HepG2 (cell line): ENCODE measurements at regions not wholly inside any gene's neighbourhood (a gene's known extent, or its start where the extent isn't known, plus 50 kb on each side); places are given as distances from the start of the nearest gene placed in this dataset.

ENCODE experiments used
- ATAC-seq: fragments of 200-7000 bp; cut with Tn5 transposase; 3 replicates; pipeline ENCODE4 v1.9.1; 2020; ENCODE audit warnings: mild to moderate bottlenecking, moderate library complexity
- BruUV-seq: library from RNA; stranded (reverse); fragments of 400-500 nt; replicated peaks from 2 replicates; lab custom pipeline; 2021; lab: Mats Ljungman, UMichigan
- CTCF ChIA-PET: fragments of 300-600 bp; formaldehyde crosslinking; extraction: SDS; loops from one replicate; lab custom pipeline; 2021; ENCODE audit warnings: low total read pairs, inconsistent platforms, low intra/inter-chr PET ratio; lab: Yijun Ruan, JAX
- POLR2A ChIA-PET: fragments of 350-600 bp; sonication (Branson Sonifier 250); formaldehyde crosslinking; loops from one replicate; lab custom pipeline; 2020; ENCODE audit warnings: antibody characterized with exemption, inconsistent platforms; lab: Yijun Ruan, JAX
- DNase-seq: peaks from one replicate; pipeline ENCODE4 v3.0.0-alpha.2; 2015; ENCODE audit warnings: low spot score
- FAIRE-seq: peaks from 3 replicates; lab custom pipeline; 2011; peaks lifted over from hg19 to GRCh38; lab: Jason Lieb, UNC
- H2AFZ ChIP-seq: one replicate; pipeline ENCODE4 v1.6.1; 2011; ENCODE audit warnings: low read length, inconsistent platforms
- H3K27ac ChIP-seq: fragments of 300-600 bp; 3 replicates; pipeline ENCODE4 v1.8.0; 2011; ENCODE audit warnings: mixed run types, mild to moderate bottlenecking, mixed read lengths, low read length, inconsistent platforms; ENCODE audit not compliant: insufficient read depth; ENCODE audit errors: extremely low read length
- H3K27me3 ChIP-seq, 2 experiments: fragments of 200-600 bp in 1 of 2; 2 replicates in 1 of 2; 3 replicates in 1 of 2; pipeline versions ENCODE4 v1.6.0 to v1.8.0; 2011; ENCODE audit warnings: low read length in 2 of 2, mild to moderate bottlenecking in 2 of 2, moderate library complexity in 2 of 2, inconsistent platforms in 1 of 2; ENCODE audit not compliant: insufficient read depth in 2 of 2, control insufficient read depth in 1 of 2
- H3K36me3 ChIP-seq, 2 experiments: fragments of 200-600 bp in 1 of 2; replicated peaks in 1 of 2; 2 replicates in 1 of 2; 3 replicates in 1 of 2; pipeline versions ENCODE4 v1.5.1 to v1.8.0; 2011; ENCODE audit warnings: low read length in 2 of 2, inconsistent platforms in 1 of 2; ENCODE audit not compliant: insufficient read depth in 2 of 2, control insufficient read depth in 1 of 2
- H3K4me1 ChIP-seq: 2 replicates; pipeline ENCODE4 v1.5.1; 2012; ENCODE audit warnings: low read length, inconsistent platforms; ENCODE audit not compliant: insufficient read depth
- H3K4me2 ChIP-seq: 2 replicates; pipeline ENCODE4 v1.6.0; 2011; ENCODE audit warnings: low read depth, low read length, inconsistent platforms
- H3K4me3 ChIP-seq, 3 experiments: fragments of 200-600 bp in 1 of 3; sonication (generic), shearing (Covaris generic) in 1 of 3; replicated peaks in 1 of 3; 2 replicates each; pipeline ENCODE4 v1.5.1; 2011 to 2016; ENCODE audit warnings: low read length in 3 of 3, inconsistent platforms in 2 of 3, low read depth in 2 of 3, mild to moderate bottlenecking in 2 of 3, control low read depth in 1 of 3, mixed read lengths in 1 of 3; ENCODE audit not compliant: insufficient read depth in 1 of 3
- H3K79me2 ChIP-seq: one replicate; pipeline ENCODE4 v1.6.1; 2011; ENCODE audit warnings: low read length, inconsistent platforms; ENCODE audit not compliant: insufficient read depth
- H3K9ac ChIP-seq: 2 replicates; pipeline ENCODE4 v1.6.0; 2011; ENCODE audit warnings: mild to moderate bottlenecking, low read depth, low read length, inconsistent platforms; ENCODE audit not compliant: insufficient read depth
- H3K9me3 ChIP-seq: 2 replicates; pipeline ENCODE4 v1.5.1; 2012; ENCODE audit warnings: mild to moderate bottlenecking, low read length
- H4K20me1 ChIP-seq: 2 replicates; pipeline ENCODE4 v1.6.0; 2011; ENCODE audit warnings: inconsistent platforms, mild to moderate bottlenecking, low read length, moderate library complexity; ENCODE audit not compliant: insufficient read depth
- DPF2 ChIP-seq: sonication (generic); formaldehyde crosslinking; IDR thresholded peaks from 2 replicates; pipeline ENCODE4 v1.4.0; 2020; ENCODE audit warnings: mild to moderate bottlenecking, low read depth, missing genetic modification reagents, borderline replicate concordance
- HDAC2 ChIP-seq: sonication (generic); formaldehyde crosslinking; IDR thresholded peaks from 2 replicates; pipeline ENCODE4 v1.4.0; 2020; ENCODE audit warnings: missing genetic modification reagents
- JDP2 ChIP-seq: sonication (generic); formaldehyde crosslinking; IDR thresholded peaks from 2 replicates; pipeline ENCODE4 v1.8.1; 2022; ENCODE audit warnings: missing genetic modification reagents, borderline replicate concordance
- KMT2A ChIP-seq: sonication (generic); formaldehyde crosslinking; IDR thresholded peaks from 2 replicates; pipeline ENCODE4 v1.4.0; 2020; ENCODE audit warnings: missing genetic modification reagents
- NAIF1 ChIP-seq: sonication (generic); formaldehyde crosslinking; IDR thresholded peaks from 2 replicates; pipeline ENCODE4 v1.5.0; 2020; ENCODE audit warnings: mild to moderate bottlenecking, missing genetic modification reagents, borderline replicate concordance
- NRL ChIP-seq: sonication (generic); formaldehyde crosslinking; IDR thresholded peaks from 2 replicates; pipeline ENCODE4 v1.5.0; 2020; ENCODE audit warnings: missing genetic modification reagents, mild to moderate bottlenecking, moderate library complexity, borderline replicate concordance
- PCBP1 ChIP-seq: fragments of 200-400 bp; formaldehyde crosslinking; IDR thresholded peaks from 2 replicates; pipeline ENCODE4 v1.6.1; 2017; ENCODE audit warnings: mild to moderate bottlenecking, low read depth, low read length, borderline replicate concordance
- SKIL ChIP-seq: sonication (generic); formaldehyde crosslinking; IDR thresholded peaks from 2 replicates; pipeline ENCODE4 v1.8.0; 2022; ENCODE audit warnings: missing genetic modification reagents, mild to moderate bottlenecking, moderate library complexity, borderline replicate concordance
- ZBTB1 ChIP-seq: sonication (generic); formaldehyde crosslinking; IDR thresholded peaks from 2 replicates; pipeline ENCODE4 v1.4.0; 2020; ENCODE audit warnings: missing genetic modification reagents, borderline replicate concordance
- ZNF615 ChIP-seq: sonication (generic); formaldehyde crosslinking; IDR thresholded peaks from 2 replicates; pipeline ENCODE4 v1.5.0; 2020; ENCODE audit warnings: mild to moderate bottlenecking, missing genetic modification reagents, borderline replicate concordance
- WGBS: methylation state at CpG from one replicate; pipeline ENCODE4 v1.1.6; 2017; ENCODE audit warnings: low lambda C conversion rate; 5-methylcytosine and 5-hydroxymethylcytosine counted together
- in situ Hi-C: cut with HindIII; loops from 2 replicates; pipeline ENCODE4 v1.10.0; 2017; ENCODE audit warnings: low pct_unique_long_range_greater_than_20kb; ENCODE audit not compliant: extremely low pct_ligation_motif_present
- intact Hi-C: fragments of 100-400 bp; cut with micrococcal nuclease; formaldehyde crosslinking; loops from one replicate; pipeline ENCODE4 v1.10.0; 2022; ENCODE audit not compliant: unreplicated experiment
- TF ChIP-seq, protein P1 (sequence below): sonication (generic); formaldehyde crosslinking; IDR thresholded peaks from 2 replicates; pipeline ENCODE4 v1.8.0; 2022; ENCODE audit warnings: low read depth, missing genetic modification reagents

- CTCF ChIA-PET, result no interaction called here
- POLR2A ChIA-PET, result no interaction called here
- ATAC-seq (no peak), DNase-seq (no peak), FAIRE-seq (no peak)
- TF ChIP-seq HDAC2 (CRISPR knock-in tag), result no peak
- no peak for TF ChIP-seq NRL (CRISPR knock-in tag)
- no peak for TF ChIP-seq SKIL (CRISPR knock-in tag)
- TF ChIP-seq ZBTB1 (CRISPR knock-in tag), result no peak
- TF ChIP-seq ZNF615 (CRISPR knock-in tag), result no peak
- TF ChIP-seq NAIF1 (CRISPR knock-in tag), result no peak
- no peak for TF ChIP-seq DPF2 (CRISPR knock-in tag)
- TF ChIP-seq JDP2 (CRISPR knock-in tag), result no peak
- no peak for TF ChIP-seq PCBP1
- TF ChIP-seq KMT2A (CRISPR knock-in tag), result no peak
- TF ChIP-seq, protein P1, sequence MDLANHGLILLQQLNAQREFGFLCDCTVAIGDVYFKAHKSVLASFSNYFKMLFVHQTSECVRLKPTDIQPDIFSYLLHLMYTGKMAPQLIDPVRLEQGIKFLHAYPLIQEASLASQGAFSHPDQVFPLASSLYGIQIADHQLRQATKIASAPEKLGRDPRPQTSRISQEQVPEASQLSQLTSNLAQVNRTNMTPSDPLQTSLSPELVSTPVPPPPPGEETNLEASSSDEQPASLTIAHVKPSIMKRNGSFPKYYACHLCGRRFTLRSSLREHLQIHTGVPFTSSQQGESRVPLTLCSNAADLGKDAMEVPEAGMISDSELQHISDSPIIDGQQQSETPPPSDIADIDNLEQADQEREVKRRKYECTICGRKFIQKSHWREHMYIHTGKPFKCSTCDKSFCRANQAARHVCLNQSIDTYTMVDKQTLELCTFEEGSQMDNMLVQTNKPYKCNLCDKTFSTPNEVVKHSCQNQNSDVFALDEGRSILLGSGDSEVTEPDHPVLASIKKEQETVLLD (CRISPR knock-in tag), result no peak
- in situ Hi-C loops (no loop called here), intact Hi-C loops (no loop called here)
- H3K4me2 ChIP-seq, result no peak overlapping the region
- H3K79me2 ChIP-seq, result no peaks in the 10 kb centered on the region
- H3K9ac ChIP-seq, result no peak overlapping the region
- H3K9me3 ChIP-seq, result peaks cover 83% of the 10 kb centered on the region
- no peaks in the 10 kb centered on the region for H3K36me3 ChIP-seq
- WGBS, result 17% methylated on average over 1 of the region's 1 CpG
- H3K27me3 ChIP-seq, result no peaks in the 10 kb centered on the region
- H3K4me3 ChIP-seq, result no peak overlapping the region
- no peak overlapping the region for H2AFZ ChIP-seq
- H3K4me1 ChIP-seq, result no peaks in the 10 kb centered on the region
- no TSS peak for BruUV-seq
- no peaks in the 10 kb centered on the region for H4K20me1 ChIP-seq
- no peak overlapping the region for H3K27ac ChIP-seq
Measured at GRCh38 chr10:9901971-9902370, 1115.7 kb upstream of the CELF2 start.
